ENCODE measurements at regions not wholly inside any gene's neighbourhood (a gene's known extent, or its start where the extent isn't known, plus 50 kb on each side); places are given as distances from the start of the nearest gene placed in this dataset.

DNA sequence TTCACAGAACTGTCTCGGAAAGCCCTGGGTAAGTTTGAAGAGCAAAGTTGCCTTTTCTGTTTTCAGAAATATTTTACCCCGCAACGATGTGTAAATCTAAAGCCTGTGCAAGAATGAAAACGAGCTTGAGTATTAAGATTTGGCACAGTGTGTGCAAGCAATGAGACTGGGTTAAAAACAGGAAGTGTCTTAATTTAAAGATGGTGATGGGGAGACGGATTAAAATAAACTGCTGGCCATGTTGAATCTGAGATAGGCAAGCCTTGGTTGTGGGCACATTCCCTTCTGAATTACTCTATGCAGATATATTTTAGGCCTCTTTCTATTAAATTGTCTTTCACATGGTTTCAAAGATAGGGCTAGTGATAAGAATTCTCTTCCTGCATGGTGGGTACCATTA, 294.2 kb upstream of the DMRT1 start:
- no peak overlapping the region for H3K4me3 Mint-ChIP-seq
- H3K27ac Mint-ChIP-seq: no peak overlapping the region
- intact Hi-C loops (cut with micrococcal nuclease): no loop called here
- TF ChIP-seq, protein P1, sequence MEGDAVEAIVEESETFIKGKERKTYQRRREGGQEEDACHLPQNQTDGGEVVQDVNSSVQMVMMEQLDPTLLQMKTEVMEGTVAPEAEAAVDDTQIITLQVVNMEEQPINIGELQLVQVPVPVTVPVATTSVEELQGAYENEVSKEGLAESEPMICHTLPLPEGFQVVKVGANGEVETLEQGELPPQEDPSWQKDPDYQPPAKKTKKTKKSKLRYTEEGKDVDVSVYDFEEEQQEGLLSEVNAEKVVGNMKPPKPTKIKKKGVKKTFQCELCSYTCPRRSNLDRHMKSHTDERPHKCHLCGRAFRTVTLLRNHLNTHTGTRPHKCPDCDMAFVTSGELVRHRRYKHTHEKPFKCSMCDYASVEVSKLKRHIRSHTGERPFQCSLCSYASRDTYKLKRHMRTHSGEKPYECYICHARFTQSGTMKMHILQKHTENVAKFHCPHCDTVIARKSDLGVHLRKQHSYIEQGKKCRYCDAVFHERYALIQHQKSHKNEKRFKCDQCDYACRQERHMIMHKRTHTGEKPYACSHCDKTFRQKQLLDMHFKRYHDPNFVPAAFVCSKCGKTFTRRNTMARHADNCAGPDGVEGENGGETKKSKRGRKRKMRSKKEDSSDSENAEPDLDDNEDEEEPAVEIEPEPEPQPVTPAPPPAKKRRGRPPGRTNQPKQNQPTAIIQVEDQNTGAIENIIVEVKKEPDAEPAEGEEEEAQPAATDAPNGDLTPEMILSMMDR (IDR thresholded peaks at IDR 0.05): no peak
- POLR2A ChIA-PET: no interaction called here
- no peak for DNase-seq
- no peak for ATAC-seq
- no peaks in the 10 kb centered on the region for H3K36me3 Mint-ChIP-seq (ENCODE audit: low read depth)
- CTCF ChIA-PET: no interaction called here
- peaks cover 5% of the 10 kb centered on the region for H3K27me3 Mint-ChIP-seq
- peaks cover 2% of the 10 kb centered on the region for H3K4me1 Mint-ChIP-seq (ENCODE audit: low read depth)
- no peaks in the 10 kb centered on the region for H3K9me3 Mint-ChIP-seq

DNA sequence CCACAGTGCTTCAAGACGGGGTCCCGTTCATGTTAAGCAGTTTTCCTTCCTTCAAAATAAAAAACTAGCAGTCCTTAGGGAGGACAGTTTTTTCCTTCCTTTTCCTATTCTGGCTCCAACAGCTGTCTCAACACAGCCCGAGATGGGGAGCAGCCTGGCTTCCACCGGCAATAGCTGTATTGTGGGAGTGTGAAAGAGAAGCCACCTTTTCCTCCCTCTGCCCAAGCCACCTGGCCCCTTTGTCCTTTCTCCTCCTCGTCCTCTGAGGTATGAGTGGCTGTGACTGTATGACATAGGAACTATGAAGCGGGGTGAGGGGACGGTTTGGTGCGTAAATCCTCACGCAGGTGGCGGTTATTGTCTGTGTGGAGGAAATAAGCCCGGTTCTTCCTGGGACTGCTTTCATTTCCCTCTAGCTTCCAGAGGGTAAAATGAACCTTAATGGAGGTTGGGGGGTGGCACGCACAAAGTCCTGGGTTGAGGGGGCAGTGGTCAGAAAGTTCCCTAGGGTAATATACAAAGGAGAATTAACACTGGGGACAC, 292.0 kb upstream of the DMRT1 start:
- ATAC-seq: no peak
- TF ChIP-seq, protein P1 (IDR thresholded peaks at IDR 0.05): no peak
- ChIA-PET POLR2A (no interaction called here), CTCF (no interaction called here)
- no peak overlapping the region for H3K4me3 Mint-ChIP-seq
- peaks cover 5% of the 10 kb centered on the region for H3K27me3 Mint-ChIP-seq
- peaks cover 2% of the 10 kb centered on the region for H3K4me1 Mint-ChIP-seq (ENCODE audit: low read depth)
- no peak for DNase-seq
- no peak overlapping the region for H3K27ac Mint-ChIP-seq
- H3K9me3 Mint-ChIP-seq: no peaks in the 10 kb centered on the region
- intact Hi-C loops (cut with micrococcal nuclease): no loop called here
- no peaks in the 10 kb centered on the region for H3K36me3 Mint-ChIP-seq (ENCODE audit: low read depth)

DNA sequence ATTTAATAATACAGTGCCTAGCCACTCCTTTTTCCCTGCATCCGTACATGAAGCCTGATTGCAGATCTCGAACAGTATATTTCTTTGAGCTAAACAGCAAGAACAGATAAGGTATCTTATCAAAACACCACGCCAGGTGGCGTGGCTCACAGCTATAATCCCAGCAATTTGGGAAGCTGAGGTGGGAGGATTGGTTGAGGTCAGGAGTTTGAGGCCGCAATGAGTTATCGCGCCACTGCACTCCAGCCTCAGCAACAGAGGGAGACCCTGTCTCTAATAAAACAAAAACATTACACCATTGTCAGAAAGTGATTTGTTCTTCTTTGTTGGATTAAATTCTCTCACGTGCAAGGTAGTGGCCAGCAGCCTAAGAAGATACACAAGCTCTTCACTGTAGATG, 291.2 kb upstream of the DMRT1 start:
- ATAC-seq: no peak
- DNase-seq: no peak
- CTCF ChIA-PET: no interaction called here
- TF ChIP-seq, protein P1 (IDR thresholded peaks at IDR 0.05): no peak
- H3K9me3 Mint-ChIP-seq: no peaks in the 10 kb centered on the region
- peaks cover 5% of the 10 kb centered on the region for H3K27me3 Mint-ChIP-seq
- intact Hi-C loops (cut with micrococcal nuclease): no loop called here
- POLR2A ChIA-PET: interaction anchor here (0.9 kb wide), 1 partner anchor 33 kb away, joined by 3 read pairs; no protein-coding TSS in a partner anchor
- H3K27ac Mint-ChIP-seq: no peak overlapping the region
- peaks cover 2% of the 10 kb centered on the region for H3K4me1 Mint-ChIP-seq (ENCODE audit: low read depth)
- H3K36me3 Mint-ChIP-seq (ENCODE audit: low read depth): no peaks in the 10 kb centered on the region
- H3K4me3 Mint-ChIP-seq: no peak overlapping the region

- H3K27me3 Mint-ChIP-seq: peaks cover 5% of the 10 kb centered on the region
- H3K4me1 Mint-ChIP-seq (ENCODE audit: low read depth): no peaks in the 10 kb centered on the region
- TF ChIP-seq, protein P1 (IDR thresholded peaks at IDR 0.05): no peak
- no peaks in the 10 kb centered on the region for H3K36me3 Mint-ChIP-seq (ENCODE audit: low read depth)
- intact Hi-C loops (cut with micrococcal nuclease): loop anchor here (1.0 kb wide), 1 partner anchor 30 kb away; no protein-coding TSS in a partner anchor
- no peaks in the 10 kb centered on the region for H3K9me3 Mint-ChIP-seq
- ATAC-seq (no peak), DNase-seq (no peak)
- POLR2A ChIA-PET: interaction anchor here (0.6 kb wide), 1 partner anchor 679 kb away, joined by 3 read pairs; no protein-coding TSS in a partner anchor
- CTCF ChIA-PET: no interaction called here
- H3K27ac Mint-ChIP-seq: no peak overlapping the region
- H3K4me3 Mint-ChIP-seq: no peak overlapping the region
These were observed 289.2 kb upstream of the DMRT1 start for GRCh38 chr9:551986-552929.

GRCh38 chr9:555493-555892, 286.0 kb upstream of the DMRT1 start:
- ChIA-PET POLR2A (no interaction called here), CTCF (no interaction called here)
- no peaks in the 10 kb centered on the region for H3K9me3 Mint-ChIP-seq
- TF ChIP-seq, protein P1 (IDR thresholded peaks at IDR 0.05): no peak
- peaks cover 8% of the 10 kb centered on the region for H3K4me1 Mint-ChIP-seq (ENCODE audit: low read depth)
- no peaks in the 10 kb centered on the region for H3K36me3 Mint-ChIP-seq (ENCODE audit: low read depth)
- H3K4me3 Mint-ChIP-seq: no peak overlapping the region
- ATAC-seq (no peak), DNase-seq (no peak)
- intact Hi-C loops (cut with micrococcal nuclease): no loop called here
- H3K27me3 Mint-ChIP-seq: peaks cover 4% of the 10 kb centered on the region
- H3K27ac Mint-ChIP-seq: no peak overlapping the region

Data from activated CD8-positive, alpha-beta T cell treated with anti-CD3 and anti-CD28 coated beads for 36 hours (primary cell).